ENCODE measurements at regions not wholly inside any gene's neighbourhood (a gene's known extent, or its start where the extent isn't known, plus 50 kb on each side); places are given as distances from the start of the nearest gene placed in this dataset.

DNA sequence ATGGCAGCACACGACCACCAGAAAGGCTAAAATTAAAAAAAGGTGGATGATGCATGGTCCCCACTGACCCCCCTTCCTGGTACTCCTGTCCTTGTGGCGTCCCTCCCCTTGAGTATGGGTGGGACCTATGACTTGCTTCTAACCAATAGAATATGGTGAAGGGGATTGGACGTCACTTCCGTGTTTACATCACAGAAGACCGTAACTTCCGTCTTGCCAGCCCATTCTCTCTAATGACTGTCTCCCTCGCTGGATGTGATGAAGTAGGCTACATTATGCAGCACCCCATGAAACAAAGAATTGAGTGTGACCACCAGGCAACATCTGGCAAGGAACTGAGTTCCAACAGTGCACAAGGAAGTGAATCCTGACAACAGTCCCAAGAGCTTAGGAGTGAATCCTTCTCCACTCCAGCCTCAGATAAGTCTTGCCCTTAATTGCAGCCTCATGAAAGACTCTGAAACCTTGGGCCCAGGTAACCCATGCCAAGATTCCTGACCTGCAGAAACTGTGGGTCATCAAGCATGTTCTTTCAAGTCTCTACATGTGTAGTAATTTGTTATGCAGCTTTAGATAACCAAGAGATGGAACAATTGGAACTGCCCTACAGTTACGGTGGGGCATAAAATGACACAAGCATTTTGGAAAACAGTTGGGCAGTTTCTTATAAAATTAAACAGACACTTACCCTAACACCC lies 80.1 kb upstream of the NPAS2 start:
- H3K36me3 ChIP-seq (ENCODE audit: control insufficient read depth, insufficient read depth, low read length): no peaks in the 10 kb centered on the region
- H3K27me3 ChIP-seq (ENCODE audit: control insufficient read depth, insufficient read depth, low read length): no peaks in the 10 kb centered on the region
- ATAC-seq (no peak), DNase-seq (no peak)
- no peaks in the 10 kb centered on the region for H3K9me3 ChIP-seq (ENCODE audit: control insufficient read depth, insufficient read depth, low read length)
- Mint-ChIP-seq H3K27ac (no peak overlapping the region), H3K4me1 (no peaks in the 10 kb centered on the region), H3K27me3 (ENCODE audit: low read depth in 2 of 2) (peaks cover 21 to 47% of the 10 kb centered on the region in 2 donors), H3K9me3 (no peaks in the 10 kb centered on the region), H3K36me3 (no peaks in the 10 kb centered on the region), H3K4me3 (no peak overlapping the region)
- no peaks in the 10 kb centered on the region for H3K4me1 ChIP-seq (ENCODE audit: control insufficient read depth, insufficient read depth, low read length)
- no peak for TF ChIP-seq CTCF (IDR thresholded peaks at IDR 0.05)
- intact Hi-C loops (cut with micrococcal nuclease): no loop called here
- H3K27ac ChIP-seq (ENCODE audit: low read length): no peak overlapping the region
- no peak overlapping the region for H3K4me3 ChIP-seq (ENCODE audit: low read length)
- 93% methylated on average over 7 of the region's 8 CpGs for WGBS (ENCODE audit: insufficient coverage)

GRCh38 chr2:100741880-100742276 lies 78.1 kb upstream of the NPAS2 start:
- no peaks in the 10 kb centered on the region for H3K36me3 ChIP-seq (ENCODE audit: control insufficient read depth, insufficient read depth, low read length)
- H3K27ac ChIP-seq (ENCODE audit: low read length): no peak overlapping the region
- Mint-ChIP-seq H3K27ac (no peak overlapping the region), H3K4me3 (no peak overlapping the region), H3K36me3 (no peaks in the 10 kb centered on the region), H3K4me1 (no peaks in the 10 kb centered on the region), H3K27me3 (ENCODE audit: low read depth in 2 of 2) (peaks cover 19 to 45% of the 10 kb centered on the region in 2 donors), H3K9me3 (no peaks in the 10 kb centered on the region)
- intact Hi-C loops (cut with micrococcal nuclease): no loop called here
- H3K4me1 ChIP-seq (ENCODE audit: control insufficient read depth, insufficient read depth, low read length): no peaks in the 10 kb centered on the region
- no peaks in the 10 kb centered on the region for H3K27me3 ChIP-seq (ENCODE audit: control insufficient read depth, insufficient read depth, low read length)
- H3K9me3 ChIP-seq (ENCODE audit: control insufficient read depth, insufficient read depth, low read length): no peaks in the 10 kb centered on the region
- 100% methylated on average over 1 of the region's 1 CpG for whole genome bisulfite sequencing (ENCODE audit: insufficient coverage)
- ATAC-seq: no peak
- DNase-seq: no peak
- no peak for TF ChIP-seq CTCF (IDR thresholded peaks at IDR 0.05)
- H3K4me3 ChIP-seq (ENCODE audit: low read length): no peak overlapping the region

DNA sequence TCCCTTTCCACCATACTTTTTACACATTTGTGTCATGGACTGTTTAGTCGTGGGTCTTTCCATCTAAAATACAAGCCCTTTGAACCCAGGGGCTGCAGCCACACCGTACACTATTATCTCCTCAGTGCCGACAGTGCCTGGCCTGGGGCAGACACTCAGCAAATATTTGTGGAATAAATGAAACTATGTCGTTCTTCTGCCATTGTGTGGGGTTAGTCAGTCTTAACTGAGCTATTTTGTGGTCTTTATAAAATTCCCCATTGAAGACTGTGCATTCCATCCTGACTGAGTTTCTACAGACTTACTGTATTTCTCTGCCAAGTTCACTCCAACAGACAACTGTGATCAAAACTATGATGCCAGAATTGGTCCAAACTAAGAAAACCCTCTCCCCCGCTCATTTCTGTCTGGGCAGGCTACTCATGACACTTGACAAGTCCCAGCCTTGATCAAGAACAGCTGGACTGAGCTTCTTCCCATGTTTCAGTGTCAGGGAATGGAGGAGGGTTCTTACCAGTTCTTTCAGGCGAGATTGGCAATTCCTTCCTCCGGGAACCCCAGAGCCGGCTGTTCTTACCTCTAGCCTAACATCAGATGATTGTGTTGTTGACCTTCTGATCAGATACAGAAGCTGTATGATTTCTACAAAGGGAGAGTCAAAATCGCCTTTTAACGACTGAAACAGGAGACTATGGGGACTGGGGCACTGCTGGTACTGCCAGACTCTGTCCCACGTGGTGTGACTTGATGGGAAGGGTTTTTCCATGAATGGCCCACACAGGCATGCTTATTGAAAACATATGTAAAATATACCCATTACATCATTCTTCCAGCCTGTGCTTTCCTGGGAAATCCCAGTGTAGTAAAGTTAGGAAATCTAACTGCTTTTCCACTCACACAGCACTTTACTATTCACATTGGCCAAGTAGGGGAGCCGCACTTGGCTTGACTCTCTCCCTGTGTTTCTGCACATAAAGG lies 77.4 kb upstream of the NPAS2 start:
- no peak for ATAC-seq
- Mint-ChIP-seq H3K36me3 (no peaks in the 10 kb centered on the region), H3K4me1 (peaks cover 0 to 1% of the 10 kb centered on the region in 2 donors), H3K27ac (no peak overlapping the region), H3K9me3 (no peaks in the 10 kb centered on the region), H3K27me3 (ENCODE audit: low read depth in 2 of 2) (peaks cover 19 to 45% of the 10 kb centered on the region in 2 donors), H3K4me3 (no peak overlapping the region)
- Histone ChIP-seq H3K36me3 (ENCODE audit: control insufficient read depth, insufficient read depth, low read length) (no peaks in the 10 kb centered on the region), H3K9me3 (ENCODE audit: control insufficient read depth, insufficient read depth, low read length) (no peaks in the 10 kb centered on the region), H3K4me1 (ENCODE audit: control insufficient read depth, insufficient read depth, low read length) (no peaks in the 10 kb centered on the region), H3K27me3 (ENCODE audit: control insufficient read depth, insufficient read depth, low read length) (no peaks in the 10 kb centered on the region), H3K27ac (ENCODE audit: low read length) (no peak overlapping the region), H3K4me3 (ENCODE audit: low read length) (no peak overlapping the region)
- WGBS (ENCODE audit: insufficient coverage): 85% methylated on average over 9 of the region's 12 CpGs
- DNase-seq: no peak
- intact Hi-C loops (cut with micrococcal nuclease): no loop called here
- TF ChIP-seq CTCF (IDR thresholded peaks at IDR 0.05): no peak
